ENCODE measurements at regions not wholly inside any gene's neighbourhood (a gene's known extent, or its start where the extent isn't known, plus 50 kb on each side); places are given as distances from the start of the nearest gene placed in this dataset.

- H3K4me2 ChIP-seq (replicated peaks; ENCODE audit: low read depth, low read length, poor library complexity, severe bottlenecking) = no peak overlapping the region
- Mint-ChIP-seq H3K27me3 (no peaks in the 10 kb centered on the region), H3K4me3 (no peak overlapping the region), H3K27ac (no peak overlapping the region), H3K9me3 (ENCODE audit: insufficient read depth) (peaks cover 2% of the 10 kb centered on the region), H3K4me1 (no peaks in the 10 kb centered on the region)
- DNase-seq (no peak), ATAC-seq (ENCODE audit: low read depth) (no peak)
- no CpG with 5 or more reads among the region's 3 CpGs for WGBS (ENCODE audit: insufficient coverage)
- ChIA-PET CTCF (no interaction called here), POLR2A (no interaction called here)
- no peak overlapping the region for H3K9ac ChIP-seq (ENCODE audit: low read length)
- no peak overlapping the region for H3K4me3 ChIP-seq (ENCODE audit: control extremely low read depth in 1 of 5, extremely low read depth in 1 of 5, insufficient read depth in 1 of 5, low read depth in 2 of 5, low read length in 4 of 5)
- no peak overlapping the region for H2AFZ ChIP-seq (ENCODE audit: insufficient read depth, low read depth, low read length, poor library complexity, severe bottlenecking)
- H4K20me1 ChIP-seq (ENCODE audit: control insufficient read depth, insufficient read depth, low read length, poor library complexity, severe bottlenecking) = no peaks in the 10 kb centered on the region
- no peaks in the 10 kb centered on the region for H3K27me3 ChIP-seq (replicated peaks in 1 of 4; ENCODE audit: control extremely low read depth in 1 of 4, control insufficient read depth in 3 of 4, insufficient read depth in 4 of 4, low read length in 3 of 4)
- no peaks in the 10 kb centered on the region for H3K79me2 ChIP-seq (ENCODE audit: control insufficient read depth, insufficient read depth, low read length)
- intact Hi-C loops (cut with micrococcal nuclease) = no loop called here
- H3K4me1 ChIP-seq (ENCODE audit: control insufficient read depth in 2 of 2, insufficient read depth in 2 of 2, low read length in 2 of 2) = no peaks in the 10 kb centered on the region
- TF ChIP-seq, protein P1, sequence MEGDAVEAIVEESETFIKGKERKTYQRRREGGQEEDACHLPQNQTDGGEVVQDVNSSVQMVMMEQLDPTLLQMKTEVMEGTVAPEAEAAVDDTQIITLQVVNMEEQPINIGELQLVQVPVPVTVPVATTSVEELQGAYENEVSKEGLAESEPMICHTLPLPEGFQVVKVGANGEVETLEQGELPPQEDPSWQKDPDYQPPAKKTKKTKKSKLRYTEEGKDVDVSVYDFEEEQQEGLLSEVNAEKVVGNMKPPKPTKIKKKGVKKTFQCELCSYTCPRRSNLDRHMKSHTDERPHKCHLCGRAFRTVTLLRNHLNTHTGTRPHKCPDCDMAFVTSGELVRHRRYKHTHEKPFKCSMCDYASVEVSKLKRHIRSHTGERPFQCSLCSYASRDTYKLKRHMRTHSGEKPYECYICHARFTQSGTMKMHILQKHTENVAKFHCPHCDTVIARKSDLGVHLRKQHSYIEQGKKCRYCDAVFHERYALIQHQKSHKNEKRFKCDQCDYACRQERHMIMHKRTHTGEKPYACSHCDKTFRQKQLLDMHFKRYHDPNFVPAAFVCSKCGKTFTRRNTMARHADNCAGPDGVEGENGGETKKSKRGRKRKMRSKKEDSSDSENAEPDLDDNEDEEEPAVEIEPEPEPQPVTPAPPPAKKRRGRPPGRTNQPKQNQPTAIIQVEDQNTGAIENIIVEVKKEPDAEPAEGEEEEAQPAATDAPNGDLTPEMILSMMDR (IDR thresholded peaks at IDR 0.05) = no peak
- TF ChIP-seq EZH2 (IDR thresholded peaks at IDR 0.05; ENCODE audit: borderline replicate concordance, insufficient read depth, low read depth, low read length, poor library complexity, severe bottlenecking) = no peak
- no peaks in the 10 kb centered on the region for H3K36me3 ChIP-seq (replicated peaks in 1 of 2; ENCODE audit: control extremely low read depth in 1 of 2, control insufficient read depth in 1 of 2, extremely low read depth in 1 of 2, insufficient read depth in 2 of 2, low read length in 1 of 2)
- no peak overlapping the region for H3K27ac ChIP-seq (ENCODE audit: low read length in 2 of 2)
- H3K9me3 ChIP-seq (ENCODE audit: control extremely low read depth in 1 of 3, control insufficient read depth in 2 of 3, insufficient read depth in 1 of 3, low read length in 2 of 3) = no peaks in the 10 kb centered on the region
Observed at GRCh38 chr21:28810826-28811524, 181.7 kb downstream of the LTN1 start.

DNA sequence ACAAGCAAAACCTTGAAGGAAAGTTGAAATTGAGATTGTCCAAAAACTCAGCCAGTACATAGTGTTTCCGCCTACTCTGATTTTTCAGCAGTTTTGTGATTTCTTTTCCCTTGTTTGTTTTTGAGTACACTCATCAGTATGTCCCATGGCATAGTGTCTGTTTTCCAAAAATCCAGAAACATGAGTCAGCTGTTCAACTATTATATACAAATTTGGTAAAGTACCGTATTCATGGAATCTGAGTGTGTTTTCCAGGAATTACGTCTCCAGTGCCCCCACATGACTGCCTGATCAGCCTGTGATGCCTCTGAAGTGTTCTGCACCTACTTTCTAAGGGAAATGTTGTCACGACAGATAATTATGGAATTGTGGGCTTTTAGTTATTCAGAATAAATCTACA lies 186.8 kb downstream of the LTN1 start:
- no peak overlapping the region for H3K4me2 ChIP-seq (replicated peaks; ENCODE audit: low read depth, low read length, poor library complexity, severe bottlenecking)
- ATAC-seq (ENCODE audit: low read depth) (no peak), DNase-seq (no peak)
- H3K9me3 ChIP-seq (ENCODE audit: control extremely low read depth in 1 of 3, control insufficient read depth in 2 of 3, insufficient read depth in 1 of 3, low read length in 2 of 3) = no peaks in the 10 kb centered on the region
- H4K20me1 ChIP-seq (ENCODE audit: control insufficient read depth, insufficient read depth, low read length, poor library complexity, severe bottlenecking) = no peaks in the 10 kb centered on the region
- Mint-ChIP-seq H3K27me3 (no peaks in the 10 kb centered on the region), H3K9me3 (ENCODE audit: insufficient read depth) (no peaks in the 10 kb centered on the region), H3K4me1 (no peaks in the 10 kb centered on the region), H3K27ac (no peak overlapping the region), H3K4me3 (no peak overlapping the region)
- POLR2A ChIA-PET = no interaction called here
- H3K36me3 ChIP-seq (replicated peaks in 1 of 2; ENCODE audit: control extremely low read depth in 1 of 2, control insufficient read depth in 1 of 2, extremely low read depth in 1 of 2, insufficient read depth in 2 of 2, low read length in 1 of 2) = no peaks in the 10 kb centered on the region
- no peak for TF ChIP-seq EZH2 (IDR thresholded peaks at IDR 0.05; ENCODE audit: borderline replicate concordance, insufficient read depth, low read depth, low read length, poor library complexity, severe bottlenecking)
- TF ChIP-seq, protein P1 (IDR thresholded peaks at IDR 0.05) = no peak
- H3K79me2 ChIP-seq (ENCODE audit: control insufficient read depth, insufficient read depth, low read length) = no peaks in the 10 kb centered on the region
- no peak overlapping the region for H3K9ac ChIP-seq (ENCODE audit: low read length)
- H2AFZ ChIP-seq (ENCODE audit: insufficient read depth, low read depth, low read length, poor library complexity, severe bottlenecking) = no peak overlapping the region
- no peaks in the 10 kb centered on the region for H3K27me3 ChIP-seq (replicated peaks in 1 of 4; ENCODE audit: control extremely low read depth in 1 of 4, control insufficient read depth in 3 of 4, insufficient read depth in 4 of 4, low read length in 3 of 4)
- 80% methylated on average over 1 of the region's 4 CpGs for WGBS (ENCODE audit: insufficient coverage)
- CTCF ChIA-PET = no interaction called here
- no peak overlapping the region for H3K4me3 ChIP-seq (ENCODE audit: control extremely low read depth in 1 of 5, extremely low read depth in 1 of 5, insufficient read depth in 1 of 5, low read depth in 2 of 5, low read length in 4 of 5)
- H3K27ac ChIP-seq (ENCODE audit: low read length in 2 of 2) = no peak overlapping the region
- intact Hi-C loops (cut with micrococcal nuclease) = no loop called here
- H3K4me1 ChIP-seq (ENCODE audit: control insufficient read depth in 2 of 2, insufficient read depth in 2 of 2, low read length in 2 of 2) = no peaks in the 10 kb centered on the region
